Prostate gland (tissue), 2 donors: ENCODE measurements at regions not wholly inside any gene's neighbourhood (a gene's known extent, or its start where the extent isn't known, plus 50 kb on each side); places are given as distances from the start of the nearest gene placed in this dataset.
"Not testable (repeated sequence)": the region's sequence is repeated elsewhere in the genome, so short reads cannot be mapped to it uniquely, and the experiment has no call there.

Source experiments
- DNase-seq: peaks from one replicate; pipeline ENCODE4 v3.0.0-alpha.2; 2019; ENCODE audit warnings: low spot score
- H3K27ac ChIP-seq, 2 donors: fragments of 200-600 bp; sonication (generic); 2 replicates each; pipeline ENCODE4 v1.5.1; 2017 to 2019
- H3K27me3 ChIP-seq: fragments of 200-600 bp; sonication (generic); replicated peaks from 2 replicates; pipeline ENCODE4 v1.5.1; 2019; ENCODE audit not compliant: insufficient read depth
- H3K36me3 ChIP-seq, 2 donors: fragments of 200-600 bp; sonication (generic); 1 replicate in 1 of 2; 2 replicates in 1 of 2; pipeline versions ENCODE4 v1.5.1 to v1.8.1; 2017 to 2019
- H3K4me1 ChIP-seq: fragments of 200-600 bp; sonication (generic); replicated peaks from 2 replicates; pipeline ENCODE4 v1.5.1; 2019
- H3K4me3 ChIP-seq, 2 donors: fragments of 200-600 bp; sonication (generic); 2 replicates each; pipeline ENCODE4 v1.5.1; 2017 to 2019
- H3K9me3 ChIP-seq: fragments of 200-600 bp; sonication (generic); 2 replicates; pipeline ENCODE4 v1.5.1; 2017
- CTCF ChIP-seq, 4 experiments: fragments of 200-600 bp in 2 of 4; fragments of 450-650 bp in 2 of 4; sonication (generic) in 2 of 4; IDR thresholded peaks; 1 replicate in 3 of 4; 2 replicates in 1 of 4; pipeline ENCODE4 v1.5.1; 2016 to 2019; ENCODE audit warnings: antibody characterized with exemption in 4 of 4, mild to moderate bottlenecking in 2 of 4, moderate library complexity in 2 of 4
- POLR2A ChIP-seq: fragments of 450-650 bp; IDR thresholded peaks from one replicate; pipeline ENCODE4 v1.6.1; 2016; ENCODE audit warnings: antibody characterized with exemption, mild to moderate bottlenecking
- POLR2AphosphoS5 ChIP-seq: sonication (generic); formaldehyde crosslinking; IDR thresholded peaks from one replicate; pipeline ENCODE4 v1.6.1; 2017; ENCODE audit warnings: antibody characterized with exemption
- WGBS: methylation state at CpG from one replicate; pipeline ENCODE4 v1.1.5; 2018; 5-methylcytosine and 5-hydroxymethylcytosine counted together
- intact Hi-C: fragments of 100-400 bp; cut with DNase I; formaldehyde crosslinking; loops from one replicate; pipeline ENCODE4 v1.14.2; 2022

GRCh38 chr22:22771696-22772377 is 115.8 kb upstream of the IGLL5 start:
- intact Hi-C loops = no loop called here
- no peaks in the 10 kb centered on the region for H3K4me1 ChIP-seq
- 72% methylated on average over 4 of the region's 4 CpGs for WGBS
- TF ChIP-seq CTCF (IDR thresholded peaks at IDR 0.05) (no peak), POLR2A (no peak), POLR2AphosphoS5 (no peak)
- H3K9me3 ChIP-seq = no peaks in the 10 kb centered on the region
- H3K36me3 ChIP-seq = no peaks in the 10 kb centered on the region
- no peaks in the 10 kb centered on the region for H3K27me3 ChIP-seq
- DNase-seq = no peak
- no peak overlapping the region for H3K4me3 ChIP-seq
- H3K27ac ChIP-seq = no peak overlapping the region

GRCh38 chr22:22772396-22772795 is 115.2 kb upstream of the IGLL5 start:
- intact Hi-C loops = no loop called here

DNA sequence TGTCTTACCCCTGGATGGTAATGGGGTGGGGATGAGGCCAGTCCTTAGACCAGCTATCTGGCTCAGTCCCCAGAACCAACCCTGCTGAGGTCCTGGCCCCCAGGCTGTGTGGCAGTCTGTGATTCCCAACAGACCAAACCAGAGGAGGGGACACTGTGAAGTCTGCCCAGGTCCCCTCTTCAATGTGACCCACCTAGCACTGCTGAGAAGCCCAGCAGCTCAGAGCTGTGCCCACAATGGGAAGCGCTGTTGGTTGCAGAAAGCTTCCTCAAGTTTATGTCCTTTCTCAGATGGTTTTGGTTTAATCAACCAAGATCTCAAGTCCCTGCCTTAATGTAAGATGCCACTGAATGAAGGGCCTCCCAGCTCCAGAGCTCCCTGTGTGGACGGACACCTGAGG is 114.7 kb upstream of the IGLL5 start:
- no peaks in the 10 kb centered on the region for H3K9me3 ChIP-seq
- H3K27me3 ChIP-seq = no peaks in the 10 kb centered on the region
- DNase-seq = no peak
- H3K4me3 ChIP-seq = no peak overlapping the region
- TF ChIP-seq CTCF (IDR thresholded peaks at IDR 0.05) (no peak), POLR2AphosphoS5 (no peak)
- no peaks in the 10 kb centered on the region for H3K36me3 ChIP-seq
- H3K27ac ChIP-seq = no peak overlapping the region
- 97% methylated on average over 2 of the region's 2 CpGs for WGBS
- intact Hi-C loops = no loop called here
- no peaks in the 10 kb centered on the region for H3K4me1 ChIP-seq

More at GRCh38 chr22:22772396-22772795, 115.2 kb upstream of the IGLL5 start:
- Histone ChIP-seq H3K36me3 (no peaks in the 10 kb centered on the region), H3K9me3 (no peaks in the 10 kb centered on the region), H3K4me3 (no peak overlapping the region), H3K27ac (no peak overlapping the region), H3K27me3 (no peaks in the 10 kb centered on the region), H3K4me1 (no peaks in the 10 kb centered on the region)
- 79% methylated on average over 9 of the region's 9 CpGs for WGBS
- TF ChIP-seq POLR2A (no peak), CTCF (IDR thresholded peaks at IDR 0.05) (no peak), POLR2AphosphoS5 (no peak)
- no peak for DNase-seq

GRCh38 chr22:22773427-22773826 is 114.2 kb upstream of the IGLL5 start:
- Histone ChIP-seq H3K36me3 (no peaks in the 10 kb centered on the region), H3K27me3 (no peaks in the 10 kb centered on the region), H3K27ac (no peak overlapping the region), H3K4me1 (no peaks in the 10 kb centered on the region), H3K4me3 (no peak overlapping the region), H3K9me3 (no peaks in the 10 kb centered on the region)
- no peak for DNase-seq
- intact Hi-C loops = no loop called here
- 98% methylated on average over 5 of the region's 5 CpGs for WGBS
- TF ChIP-seq CTCF (IDR thresholded peaks at IDR 0.05) = no peak
- no peak for TF ChIP-seq POLR2A
- TF ChIP-seq POLR2AphosphoS5 = no peak

GRCh38 chr22:22773979-22774604 is 113.5 kb upstream of the IGLL5 start:
- H3K4me3 ChIP-seq = no peak overlapping the region
- H3K36me3 ChIP-seq = no peaks in the 10 kb centered on the region
- DNase-seq = no peak
- intact Hi-C loops = no loop called here
- H3K27me3 ChIP-seq = no peaks in the 10 kb centered on the region
- 73% methylated on average over 7 of the region's 7 CpGs for WGBS
- TF ChIP-seq POLR2A = no peak
- no peak for TF ChIP-seq CTCF (IDR thresholded peaks at IDR 0.05)
- no peak for TF ChIP-seq POLR2AphosphoS5
- no peaks in the 10 kb centered on the region for H3K4me1 ChIP-seq
- no peak overlapping the region for H3K27ac ChIP-seq
- no peaks in the 10 kb centered on the region for H3K9me3 ChIP-seq

- H3K27me3 ChIP-seq, intact Hi-C loops, H3K4me3 ChIP-seq, DNase-seq, H3K9me3 ChIP-seq, H3K36me3 ChIP-seq, H3K4me1 ChIP-seq, H3K27ac ChIP-seq: not testable (repeated sequence)
- whole genome bisulfite sequencing = 78% methylated on average over 3 of the region's 3 CpGs
Observed at GRCh38 chr22:22774762-22775161, 112.9 kb upstream of the IGLL5 start.
